Right cardiac atrium (tissue), 5 donors: ENCODE measurements at regions not wholly inside any gene's neighbourhood (a gene's known extent, or its start where the extent isn't known, plus 50 kb on each side); places are given as distances from the start of the nearest gene placed in this dataset.

Experiments used
- ATAC-seq, 2 donors: fragments of 200-7000 bp; cut with Tn5 transposase; one replicate each; pipeline versions ENCODE4 v1.8.0 to v1.9.1; 2020; ENCODE audit warnings: moderate library complexity in 2 of 2, mild to moderate bottlenecking in 1 of 2
- DNase-seq, 3 donors: peaks; one replicate each; pipeline ENCODE4 v3.0.0-alpha.2; 2020
- H3K27ac ChIP-seq: one replicate; pipeline ENCODE4 v1.5.1; 2013; ENCODE audit warnings: mild to moderate bottlenecking, low read length, control low read depth, moderate library complexity
- H3K27me3 ChIP-seq: one replicate; pipeline ENCODE4 v1.6.1; 2013; ENCODE audit not compliant: control insufficient read depth, insufficient read depth
- H3K4me1 ChIP-seq: one replicate; pipeline ENCODE4 v1.6.1; 2013; ENCODE audit warnings: low read length; ENCODE audit not compliant: control insufficient read depth, insufficient read depth
- H3K4me3 ChIP-seq: one replicate; pipeline ENCODE4 v1.5.1; 2013; ENCODE audit warnings: low read length, control low read depth
- H3K9me3 ChIP-seq: one replicate; pipeline ENCODE4 v1.6.1; 2013; ENCODE audit warnings: low read length; ENCODE audit not compliant: control insufficient read depth
- WGBS: extraction: QIAGEN DNeasy Blood & Tissue Kit; methylation state at CpG from one replicate; pipeline ENCODE4 v1.1.7; 2013; 5-methylcytosine and 5-hydroxymethylcytosine counted together
- intact Hi-C, 4 donors: fragments of 100-400 bp; cut with DNase I; formaldehyde crosslinking; loops; one replicate each; pipeline versions ENCODE4 v1.11.0 to v1.14.0; 2022 to 2023
- donor health status: healthy with polysubstance abuse.
- donor health status: DM: no; HTN: yes; CAD: no.
- donor health status: DM: no; HTN: no; CAD: no.
- donor health status: DM: no; HTN: yes; CAD: no; lungs with severe emphysema.
- donor health status: DM: yes; HTN: yes; CAD: no.

DNA sequence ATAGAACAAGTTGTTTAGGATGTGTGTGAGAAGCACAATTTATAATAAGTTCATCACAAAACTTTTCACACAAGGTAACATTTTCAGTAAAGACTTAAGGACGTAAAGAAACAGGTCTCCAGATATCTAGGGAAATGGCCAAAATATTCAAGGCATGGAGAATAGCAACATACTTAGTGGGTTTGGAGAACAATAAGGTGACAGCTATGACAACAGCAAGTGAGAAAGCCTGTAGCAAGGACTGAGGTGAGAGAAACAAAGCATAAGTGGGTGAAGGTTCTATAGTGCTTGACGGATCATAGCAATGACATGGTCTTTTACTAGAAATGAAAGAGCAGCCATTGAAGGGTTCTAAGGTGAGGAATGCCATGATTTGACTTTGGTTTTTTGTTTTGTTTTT lies 1337.3 kb downstream of the PCDH18 start:
- Histone ChIP-seq H3K27ac (no peak overlapping the region), H3K9me3 (no peaks in the 10 kb centered on the region), H3K4me1 (no peaks in the 10 kb centered on the region), H3K4me3 (no peak overlapping the region), H3K27me3 (no peaks in the 10 kb centered on the region)
- WGBS: 83% methylated on average over 2 of the region's 2 CpGs
- DNase-seq (no peak), ATAC-seq (no peak)
- intact Hi-C loops: no loop called here

GRCh38 chr4:136186650-136187049 lies 1345.6 kb downstream of the PCDH18 start:
- Histone ChIP-seq H3K4me1 (no peaks in the 10 kb centered on the region), H3K4me3 (no peak overlapping the region), H3K9me3 (no peaks in the 10 kb centered on the region), H3K27ac (no peak overlapping the region), H3K27me3 (no peaks in the 10 kb centered on the region)
- 76% methylated on average over 2 of the region's 2 CpGs for WGBS
- no peak for ATAC-seq
- DNase-seq: no peak
- intact Hi-C loops: no loop called here

DNA sequence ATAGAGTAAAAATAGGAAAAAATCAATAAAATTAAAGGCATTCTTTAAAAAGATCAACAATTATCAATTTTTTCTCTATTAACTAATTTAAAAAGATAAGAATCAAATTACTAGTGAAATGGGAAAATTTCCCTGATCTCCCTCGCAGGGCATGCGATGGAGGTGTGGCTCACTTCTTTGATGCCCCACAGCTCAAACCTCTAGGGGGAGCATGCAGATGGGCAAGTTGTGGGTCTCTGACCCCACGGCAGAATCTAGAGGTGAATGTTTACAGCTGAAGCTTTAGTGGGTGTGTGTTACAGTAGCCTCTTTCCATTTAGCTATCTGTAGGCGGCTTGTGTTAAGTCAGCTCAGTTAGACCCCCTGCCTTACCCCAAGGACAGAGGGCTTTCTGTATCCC lies 1348.8 kb downstream of the PCDH18 start:
- intact Hi-C loops: no loop called here
- ATAC-seq (no peak), DNase-seq (no peak)
- Histone ChIP-seq H3K9me3 (no peaks in the 10 kb centered on the region), H3K4me3 (no peak overlapping the region), H3K27me3 (no peaks in the 10 kb centered on the region), H3K27ac (no peak overlapping the region), H3K4me1 (no peaks in the 10 kb centered on the region)
- 90% methylated on average over 4 of the region's 4 CpGs for WGBS

GRCh38 chr4:136156947-136157346 lies 1375.3 kb downstream of the PCDH18 start:
- intact Hi-C loops: no loop called here
- Histone ChIP-seq H3K27ac (no peak overlapping the region), H3K4me3 (no peak overlapping the region), H3K9me3 (no peaks in the 10 kb centered on the region), H3K27me3 (no peaks in the 10 kb centered on the region), H3K4me1 (no peaks in the 10 kb centered on the region)
- WGBS: 60% methylated on average over 1 of the region's 1 CpG
- DNase-seq (no peak), ATAC-seq (no peak)

DNA sequence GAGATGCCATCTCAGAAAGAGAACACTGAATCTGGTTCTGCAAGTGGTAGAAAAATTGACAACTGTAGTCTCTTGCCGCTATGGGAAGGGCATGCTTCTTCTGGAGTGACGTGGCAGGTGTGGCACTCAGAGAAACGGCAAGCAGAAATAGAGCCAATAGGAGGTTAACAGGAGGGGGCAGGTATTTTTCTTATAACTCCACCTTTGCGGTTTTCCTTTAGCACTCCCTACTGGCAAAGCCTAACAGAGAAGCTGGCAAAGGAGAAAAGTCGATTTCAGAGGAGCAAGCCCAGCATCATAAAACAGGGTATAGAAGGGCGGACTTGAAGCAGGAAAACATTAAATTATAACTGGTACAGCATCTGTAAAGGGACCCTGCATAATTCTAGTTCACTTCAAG lies 1382.2 kb downstream of the PCDH18 start:
- 81% methylated on average over 6 of the region's 6 CpGs for WGBS
- no peak overlapping the region for H3K27ac ChIP-seq
- no peaks in the 10 kb centered on the region for H3K27me3 ChIP-seq
- intact Hi-C loops: no loop called here
- H3K4me3 ChIP-seq: no peak overlapping the region
- ATAC-seq (no peak), DNase-seq (no peak)
- H3K9me3 ChIP-seq: no peaks in the 10 kb centered on the region
- H3K4me1 ChIP-seq: no peaks in the 10 kb centered on the region

GRCh38 chr4:136136601-136137000 lies 1395.7 kb downstream of the PCDH18 start:
- intact Hi-C loops: no loop called here
- 69% methylated on average over 3 of the region's 3 CpGs for WGBS
- Histone ChIP-seq H3K4me3 (no peak overlapping the region), H3K27me3 (no peaks in the 10 kb centered on the region), H3K4me1 (no peaks in the 10 kb centered on the region), H3K9me3 (no peaks in the 10 kb centered on the region), H3K27ac (no peak overlapping the region)
- ATAC-seq (no peak), DNase-seq (no peak)

DNA sequence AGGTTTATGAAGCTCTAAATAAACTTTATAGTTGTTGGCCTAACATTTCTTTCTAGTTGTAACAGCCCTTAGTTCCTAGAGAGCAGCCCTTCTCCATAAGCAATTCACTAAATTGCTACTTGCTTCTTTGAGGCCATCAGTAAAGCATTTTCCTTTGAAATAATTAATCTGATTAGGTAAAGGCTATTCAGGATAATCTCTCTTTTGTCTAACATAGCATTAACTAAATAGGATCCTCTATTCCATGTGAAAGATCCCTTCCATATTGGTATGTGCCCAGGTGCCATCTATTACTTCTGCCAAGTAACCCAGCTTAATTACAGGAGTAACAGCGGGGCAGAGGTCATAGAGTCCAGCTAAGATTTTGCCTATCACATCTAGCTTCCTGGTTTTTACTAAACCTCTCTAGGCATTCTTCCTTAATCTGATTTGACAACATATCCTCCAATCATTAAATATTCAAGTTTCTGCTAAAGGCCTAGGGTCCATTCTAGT lies 1408.0 kb downstream of the PCDH18 start:
- Histone ChIP-seq H3K9me3 (no peaks in the 10 kb centered on the region), H3K27ac (no peak overlapping the region), H3K27me3 (no peaks in the 10 kb centered on the region), H3K4me1 (no peaks in the 10 kb centered on the region), H3K4me3 (no peak overlapping the region)
- DNase-seq (no peak), ATAC-seq (no peak)
- intact Hi-C loops: no loop called here
- 84% methylated on average over 1 of the region's 1 CpG for WGBS

GRCh38 chr4:136121426-136121825 lies 1410.9 kb downstream of the PCDH18 start:
- no peaks in the 10 kb centered on the region for H3K27me3 ChIP-seq
- H3K27ac ChIP-seq: no peak overlapping the region
- no peaks in the 10 kb centered on the region for H3K9me3 ChIP-seq
- intact Hi-C loops: no loop called here
- no peak for DNase-seq
- ATAC-seq: no peak
- H3K4me3 ChIP-seq: no peak overlapping the region
- no peaks in the 10 kb centered on the region for H3K4me1 ChIP-seq

DNA sequence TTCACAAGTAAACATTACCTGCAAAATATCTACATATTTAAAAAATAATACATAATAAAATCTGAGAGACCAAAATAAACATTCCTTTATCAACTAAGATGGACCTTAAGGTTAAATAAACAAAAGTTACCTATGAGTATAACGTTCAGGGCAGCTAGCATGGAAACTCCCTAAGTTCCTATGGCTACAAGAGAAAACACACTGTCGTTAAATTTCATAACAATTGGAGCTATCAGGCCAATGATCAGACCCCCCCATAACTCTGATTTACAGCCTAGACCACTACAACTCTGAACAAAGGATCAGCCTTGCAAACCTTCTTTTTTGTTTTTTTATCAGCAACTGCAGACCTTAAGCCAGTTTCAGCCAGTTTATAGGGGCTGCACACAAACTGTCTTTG lies 1418.4 kb downstream of the PCDH18 start:
- DNase-seq (no peak), ATAC-seq (no peak)
- intact Hi-C loops: no loop called here
- Histone ChIP-seq H3K4me1 (no peaks in the 10 kb centered on the region), H3K27ac (no peak overlapping the region), H3K9me3 (no peaks in the 10 kb centered on the region), H3K4me3 (no peak overlapping the region), H3K27me3 (no peaks in the 10 kb centered on the region)
- WGBS: 50% methylated on average over 2 of the region's 2 CpGs

GRCh38 chr4:136112116-136112515 lies 1420.2 kb downstream of the PCDH18 start:
- no peak overlapping the region for H3K4me3 ChIP-seq
- no peaks in the 10 kb centered on the region for H3K27me3 ChIP-seq
- DNase-seq (no peak), ATAC-seq (no peak)
- WGBS: 38% methylated on average over 1 of the region's 1 CpG
- no peak overlapping the region for H3K27ac ChIP-seq
- H3K9me3 ChIP-seq: no peaks in the 10 kb centered on the region
- no peaks in the 10 kb centered on the region for H3K4me1 ChIP-seq
- intact Hi-C loops: no loop called here

- no peak overlapping the region for H3K4me3 ChIP-seq
- DNase-seq (no peak), ATAC-seq (no peak)
- 22% methylated on average over 1 of the region's 1 CpG for WGBS
- H3K4me1 ChIP-seq: no peaks in the 10 kb centered on the region
- H3K27ac ChIP-seq: no peak overlapping the region
- H3K27me3 ChIP-seq: no peaks in the 10 kb centered on the region
- no peaks in the 10 kb centered on the region for H3K9me3 ChIP-seq
- intact Hi-C loops: no loop called here
Measured at GRCh38 chr4:136106753-136107152, 1425.5 kb downstream of the PCDH18 start.

- WGBS: 32% methylated on average over 4 of the region's 4 CpGs
- Histone ChIP-seq H3K27ac (no peak overlapping the region), H3K27me3 (no peaks in the 10 kb centered on the region), H3K4me1 (no peaks in the 10 kb centered on the region), H3K9me3 (no peaks in the 10 kb centered on the region), H3K4me3 (no peak overlapping the region)
- ATAC-seq (no peak), DNase-seq (no peak)
- intact Hi-C loops: no loop called here
Measured at GRCh38 chr4:136103616-136104015, 1428.7 kb downstream of the PCDH18 start.
